ENCODE measurements at regions not wholly inside any gene's neighbourhood (a gene's known extent, or its start where the extent isn't known, plus 50 kb on each side); places are given as distances from the start of the nearest gene placed in this dataset.

GRCh38 chr11:37364246-37364839 is 766.3 kb upstream of the RAG2 start:
- TF ChIP-seq, protein P1, sequence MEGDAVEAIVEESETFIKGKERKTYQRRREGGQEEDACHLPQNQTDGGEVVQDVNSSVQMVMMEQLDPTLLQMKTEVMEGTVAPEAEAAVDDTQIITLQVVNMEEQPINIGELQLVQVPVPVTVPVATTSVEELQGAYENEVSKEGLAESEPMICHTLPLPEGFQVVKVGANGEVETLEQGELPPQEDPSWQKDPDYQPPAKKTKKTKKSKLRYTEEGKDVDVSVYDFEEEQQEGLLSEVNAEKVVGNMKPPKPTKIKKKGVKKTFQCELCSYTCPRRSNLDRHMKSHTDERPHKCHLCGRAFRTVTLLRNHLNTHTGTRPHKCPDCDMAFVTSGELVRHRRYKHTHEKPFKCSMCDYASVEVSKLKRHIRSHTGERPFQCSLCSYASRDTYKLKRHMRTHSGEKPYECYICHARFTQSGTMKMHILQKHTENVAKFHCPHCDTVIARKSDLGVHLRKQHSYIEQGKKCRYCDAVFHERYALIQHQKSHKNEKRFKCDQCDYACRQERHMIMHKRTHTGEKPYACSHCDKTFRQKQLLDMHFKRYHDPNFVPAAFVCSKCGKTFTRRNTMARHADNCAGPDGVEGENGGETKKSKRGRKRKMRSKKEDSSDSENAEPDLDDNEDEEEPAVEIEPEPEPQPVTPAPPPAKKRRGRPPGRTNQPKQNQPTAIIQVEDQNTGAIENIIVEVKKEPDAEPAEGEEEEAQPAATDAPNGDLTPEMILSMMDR (IDR thresholded peaks at IDR 0.05), result no peak
- no peak for TF ChIP-seq POLR2A (IDR thresholded peaks at IDR 0.05)
